ENCODE measurements at regions not wholly inside any gene's neighbourhood (a gene's known extent, or its start where the extent isn't known, plus 50 kb on each side); places are given as distances from the start of the nearest gene placed in this dataset.

DNA sequence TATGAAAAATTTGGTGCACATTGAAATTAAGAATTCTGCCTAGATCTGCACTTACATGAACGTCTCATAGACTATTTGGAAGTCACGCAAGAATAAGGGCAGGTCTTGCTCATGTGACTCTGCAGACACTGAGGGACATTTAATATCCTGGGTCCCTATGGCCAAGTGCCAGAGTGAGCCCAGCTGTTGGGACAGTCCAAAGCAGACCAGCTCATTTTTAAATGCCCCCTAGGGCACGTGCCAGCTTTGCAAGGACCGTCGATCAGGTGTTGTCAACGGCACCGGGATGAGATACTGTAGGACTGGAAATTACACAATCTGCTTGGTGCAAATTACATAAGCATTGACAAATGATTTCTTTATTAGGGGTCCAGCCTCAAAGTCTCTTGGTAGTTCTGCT is 293.6 kb downstream of the TEX29 start:
- Histone ChIP-seq H4K20me1 (ENCODE audit: control insufficient read depth, extremely low read depth, insufficient read depth, low read length) (no peaks in the 10 kb centered on the region), H3K4me3 (ENCODE audit: control insufficient read depth in 2 of 3, extremely low read depth in 1 of 3, insufficient read depth in 2 of 3, low read depth in 1 of 3, low read length in 3 of 3) (no peak overlapping the region), H3K27ac (ENCODE audit: control insufficient read depth, insufficient read depth, low read length) (no peak overlapping the region), H3K79me2 (ENCODE audit: control insufficient read depth, insufficient read depth, low read length) (no peaks in the 10 kb centered on the region), H2AFZ (ENCODE audit: control insufficient read depth, low read length) (no peak overlapping the region), H3K36me3 (ENCODE audit: control insufficient read depth in 2 of 2, extremely low read depth in 1 of 2, insufficient read depth in 2 of 2, low read length in 2 of 2) (no peaks in the 10 kb centered on the region), H3K9me1 (ENCODE audit: control insufficient read depth, extremely low read depth, insufficient read depth, low read length) (no peaks in the 10 kb centered on the region), H3K4me1 (ENCODE audit: control insufficient read depth, extremely low read depth, insufficient read depth, low read length) (no peaks in the 10 kb centered on the region), H3K9ac (ENCODE audit: control insufficient read depth, extremely low read depth, insufficient read depth, low read length) (no peak overlapping the region), H3K4me2 (ENCODE audit: control insufficient read depth, extremely low read depth, insufficient read depth, low read depth, low read length) (no peak overlapping the region), H3K27me3 (ENCODE audit: control insufficient read depth, extremely low read depth, insufficient read depth, low read length) (no peaks in the 10 kb centered on the region), H3K9me3 (ENCODE audit: control insufficient read depth, low read depth, low read length) (no peaks in the 10 kb centered on the region)
- no peak for FAIRE-seq
- TF ChIP-seq EZH2 (IDR thresholded peaks at IDR 0.05; ENCODE audit: low read length), result no peak
- dilution Hi-C loops (cut with MboI; ENCODE audit: extremely low pct_ligation_motif_present, low sequenced_read_pairs), result no loop called here
- DNase-seq (ENCODE audit: low read depth, low spot score), result no peak

DNA sequence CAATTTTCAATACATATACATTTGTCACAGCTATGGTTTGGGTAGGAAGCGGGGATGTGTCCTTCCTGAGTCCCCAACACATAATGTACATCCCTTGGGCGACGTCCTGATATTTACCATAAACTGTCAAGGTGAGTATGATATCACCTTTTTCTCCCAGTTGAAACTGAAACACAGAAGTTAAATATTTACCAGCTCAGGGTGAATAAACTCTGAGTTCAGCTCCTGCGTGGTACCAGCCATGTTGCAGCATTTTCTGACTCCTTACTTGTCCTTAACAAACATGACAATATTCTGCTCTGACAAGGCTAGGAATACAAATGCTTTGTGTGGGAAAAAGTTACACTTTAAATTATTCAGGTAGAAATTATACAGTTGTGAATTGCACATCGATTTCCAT is 294.2 kb downstream of the TEX29 start:
- dilution Hi-C loops (cut with MboI; ENCODE audit: extremely low pct_ligation_motif_present, low sequenced_read_pairs), result no loop called here
- Histone ChIP-seq H3K9me1 (ENCODE audit: control insufficient read depth, extremely low read depth, insufficient read depth, low read length) (no peaks in the 10 kb centered on the region), H3K9me3 (ENCODE audit: control insufficient read depth, low read depth, low read length) (no peaks in the 10 kb centered on the region), H3K27ac (ENCODE audit: control insufficient read depth, insufficient read depth, low read length) (no peak overlapping the region), H2AFZ (ENCODE audit: control insufficient read depth, low read length) (no peak overlapping the region), H3K79me2 (ENCODE audit: control insufficient read depth, insufficient read depth, low read length) (no peaks in the 10 kb centered on the region), H3K4me1 (ENCODE audit: control insufficient read depth, extremely low read depth, insufficient read depth, low read length) (no peaks in the 10 kb centered on the region), H3K36me3 (ENCODE audit: control insufficient read depth in 2 of 2, extremely low read depth in 1 of 2, insufficient read depth in 2 of 2, low read length in 2 of 2) (no peaks in the 10 kb centered on the region), H3K4me2 (ENCODE audit: control insufficient read depth, extremely low read depth, insufficient read depth, low read depth, low read length) (no peak overlapping the region), H4K20me1 (ENCODE audit: control insufficient read depth, extremely low read depth, insufficient read depth, low read length) (no peaks in the 10 kb centered on the region), H3K27me3 (ENCODE audit: control insufficient read depth, extremely low read depth, insufficient read depth, low read length) (no peaks in the 10 kb centered on the region), H3K4me3 (ENCODE audit: control insufficient read depth in 2 of 3, extremely low read depth in 1 of 3, insufficient read depth in 2 of 3, low read depth in 1 of 3, low read length in 3 of 3) (no peak overlapping the region), H3K9ac (ENCODE audit: control insufficient read depth, extremely low read depth, insufficient read depth, low read length) (no peak overlapping the region)
- FAIRE-seq (no peak), DNase-seq (ENCODE audit: low read depth, low spot score) (no peak)
- no peak for TF ChIP-seq EZH2 (IDR thresholded peaks at IDR 0.05; ENCODE audit: low read length)
- TF ChIP-seq, protein P1, sequence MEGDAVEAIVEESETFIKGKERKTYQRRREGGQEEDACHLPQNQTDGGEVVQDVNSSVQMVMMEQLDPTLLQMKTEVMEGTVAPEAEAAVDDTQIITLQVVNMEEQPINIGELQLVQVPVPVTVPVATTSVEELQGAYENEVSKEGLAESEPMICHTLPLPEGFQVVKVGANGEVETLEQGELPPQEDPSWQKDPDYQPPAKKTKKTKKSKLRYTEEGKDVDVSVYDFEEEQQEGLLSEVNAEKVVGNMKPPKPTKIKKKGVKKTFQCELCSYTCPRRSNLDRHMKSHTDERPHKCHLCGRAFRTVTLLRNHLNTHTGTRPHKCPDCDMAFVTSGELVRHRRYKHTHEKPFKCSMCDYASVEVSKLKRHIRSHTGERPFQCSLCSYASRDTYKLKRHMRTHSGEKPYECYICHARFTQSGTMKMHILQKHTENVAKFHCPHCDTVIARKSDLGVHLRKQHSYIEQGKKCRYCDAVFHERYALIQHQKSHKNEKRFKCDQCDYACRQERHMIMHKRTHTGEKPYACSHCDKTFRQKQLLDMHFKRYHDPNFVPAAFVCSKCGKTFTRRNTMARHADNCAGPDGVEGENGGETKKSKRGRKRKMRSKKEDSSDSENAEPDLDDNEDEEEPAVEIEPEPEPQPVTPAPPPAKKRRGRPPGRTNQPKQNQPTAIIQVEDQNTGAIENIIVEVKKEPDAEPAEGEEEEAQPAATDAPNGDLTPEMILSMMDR (optimal IDR thresholded peaks at IDR 0.05 in 1 of 3, IDR thresholded peaks at IDR 0.05 in 1 of 3, conservative IDR thresholded peaks at IDR 0.05 in 1 of 3; ENCODE audit: extremely low read depth in 1 of 3, insufficient read depth in 2 of 3, low read length in 3 of 3), result no peak

DNA sequence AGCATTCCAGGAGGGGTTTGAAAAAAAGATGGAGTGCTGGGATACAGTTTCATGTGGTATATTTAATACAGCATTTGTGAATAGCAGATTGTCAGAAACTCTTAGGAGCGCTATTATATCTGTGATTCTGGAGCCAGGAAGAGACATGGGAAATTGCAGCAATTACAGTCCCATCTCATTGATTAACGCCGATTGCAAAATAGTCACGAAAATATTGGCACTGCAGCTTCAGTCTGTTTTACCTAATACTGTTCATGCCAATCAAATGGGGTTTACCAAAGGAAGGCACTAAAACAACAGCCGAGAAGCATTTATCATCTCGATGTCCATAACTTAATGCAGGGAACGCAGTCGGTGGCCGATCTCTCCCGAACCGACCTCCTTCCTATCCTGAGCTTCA is 295.8 kb downstream of the TEX29 start:
- H3K4me3 ChIP-seq (ENCODE audit: control insufficient read depth in 2 of 3, extremely low read depth in 1 of 3, insufficient read depth in 2 of 3, low read depth in 1 of 3, low read length in 3 of 3), result no peak overlapping the region
- no peaks in the 10 kb centered on the region for H3K9me1 ChIP-seq (ENCODE audit: control insufficient read depth, extremely low read depth, insufficient read depth, low read length)
- DNase-seq (ENCODE audit: low read depth, low spot score) (no peak), FAIRE-seq (no peak)
- H3K27me3 ChIP-seq (ENCODE audit: control insufficient read depth, extremely low read depth, insufficient read depth, low read length), result no peaks in the 10 kb centered on the region
- H3K9me3 ChIP-seq (ENCODE audit: control insufficient read depth, low read depth, low read length), result peaks cover 7% of the 10 kb centered on the region
- H3K4me1 ChIP-seq (ENCODE audit: control insufficient read depth, extremely low read depth, insufficient read depth, low read length), result no peaks in the 10 kb centered on the region
- H3K27ac ChIP-seq (ENCODE audit: control insufficient read depth, insufficient read depth, low read length), result no peak overlapping the region
- no peaks in the 10 kb centered on the region for H4K20me1 ChIP-seq (ENCODE audit: control insufficient read depth, extremely low read depth, insufficient read depth, low read length)
- no peak for TF ChIP-seq EZH2 (IDR thresholded peaks at IDR 0.05; ENCODE audit: low read length)
- TF ChIP-seq, protein P1 (optimal IDR thresholded peaks at IDR 0.05 in 1 of 3, IDR thresholded peaks at IDR 0.05 in 1 of 3, conservative IDR thresholded peaks at IDR 0.05 in 1 of 3; ENCODE audit: extremely low read depth in 1 of 3, insufficient read depth in 2 of 3, low read length in 3 of 3), result no peak
- no peaks in the 10 kb centered on the region for H3K36me3 ChIP-seq (ENCODE audit: control insufficient read depth in 2 of 2, extremely low read depth in 1 of 2, insufficient read depth in 2 of 2, low read length in 2 of 2)
- no peaks in the 10 kb centered on the region for H3K79me2 ChIP-seq (ENCODE audit: control insufficient read depth, insufficient read depth, low read length)
- no peak overlapping the region for H3K4me2 ChIP-seq (ENCODE audit: control insufficient read depth, extremely low read depth, insufficient read depth, low read depth, low read length)
- H3K9ac ChIP-seq (ENCODE audit: control insufficient read depth, extremely low read depth, insufficient read depth, low read length), result no peak overlapping the region
- dilution Hi-C loops (cut with MboI; ENCODE audit: extremely low pct_ligation_motif_present, low sequenced_read_pairs), result no loop called here
- no peak overlapping the region for H2AFZ ChIP-seq (ENCODE audit: control insufficient read depth, low read length)

All from keratinocyte (primary cell).